HG03108 (cell line): ENCODE measurements at regions not wholly inside any gene's neighbourhood (a gene's known extent, or its start where the extent isn't known, plus 50 kb on each side); places are given as distances from the start of the nearest gene placed in this dataset.
"Not testable (repeated sequence)": the region's sequence is repeated elsewhere in the genome, so short reads cannot be mapped to it uniquely, and the experiment has no call there.

ENCODE experiments used
- ATAC-seq: cut with Tn5 transposase; IDR thresholded peaks from one replicate; pipeline ENCODE4 v1.9.1; 2021; ENCODE audit warnings: moderate library complexity; ENCODE audit not compliant: unreplicated experiment

DNA sequence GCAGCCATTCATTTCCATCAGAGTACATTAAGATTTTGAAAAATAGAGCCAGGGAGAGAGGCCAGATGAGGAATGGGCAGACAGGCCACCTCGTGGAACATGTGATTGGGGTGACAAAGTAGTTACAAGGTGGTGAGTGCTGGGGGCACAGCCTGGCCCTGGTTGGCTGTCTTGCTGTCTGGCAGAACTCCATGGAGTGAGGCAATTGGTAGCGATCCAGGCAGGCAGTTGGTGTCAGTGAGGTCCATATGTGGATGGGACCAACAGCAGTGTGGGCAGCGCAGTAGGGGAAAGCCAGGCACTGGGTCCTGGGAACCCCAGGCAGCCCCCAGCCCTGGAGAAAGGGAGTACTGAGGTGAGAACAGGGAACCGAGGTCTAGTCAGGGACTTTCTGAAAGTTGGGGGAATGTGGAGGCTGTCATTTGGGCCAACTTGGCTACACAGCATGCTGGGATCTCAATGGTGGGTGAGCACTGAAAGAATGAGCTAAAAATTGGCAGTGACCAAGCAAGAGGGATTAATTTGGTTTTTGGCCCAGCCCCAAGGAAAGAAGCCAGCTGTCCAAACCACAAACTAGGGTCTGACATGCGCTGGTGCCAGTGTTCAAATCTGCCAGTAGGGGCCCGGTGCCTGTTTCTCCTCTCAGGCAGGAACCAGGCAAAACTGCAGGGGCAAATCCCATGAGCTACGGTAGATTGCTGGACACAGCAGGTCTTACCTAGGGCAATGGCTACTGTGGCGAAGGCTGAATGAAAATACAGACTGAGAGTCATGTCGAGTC, 61.4 kb upstream of the E2F3 start:
- no peak for ATAC-seq

DNA sequence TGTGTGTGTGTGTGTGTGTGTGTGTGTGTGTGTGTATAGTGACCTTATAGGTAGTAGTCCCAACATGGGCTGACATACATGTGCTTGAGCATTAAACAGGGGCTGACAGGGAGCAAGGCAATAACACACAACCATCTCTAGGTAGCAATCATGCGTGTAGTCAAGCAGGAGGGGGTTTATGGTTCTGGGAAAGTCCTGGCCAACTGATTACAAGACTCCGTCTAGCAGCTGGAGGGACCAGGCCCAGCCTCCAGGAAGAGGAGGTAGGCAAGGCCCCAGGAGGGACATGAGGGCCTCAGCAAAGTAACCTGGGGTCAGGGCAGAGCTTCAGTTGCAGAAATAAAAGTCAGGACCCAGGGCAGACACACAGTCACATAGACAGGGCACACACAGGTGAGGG, 60.6 kb upstream of the E2F3 start:
- no peak for ATAC-seq

DNA sequence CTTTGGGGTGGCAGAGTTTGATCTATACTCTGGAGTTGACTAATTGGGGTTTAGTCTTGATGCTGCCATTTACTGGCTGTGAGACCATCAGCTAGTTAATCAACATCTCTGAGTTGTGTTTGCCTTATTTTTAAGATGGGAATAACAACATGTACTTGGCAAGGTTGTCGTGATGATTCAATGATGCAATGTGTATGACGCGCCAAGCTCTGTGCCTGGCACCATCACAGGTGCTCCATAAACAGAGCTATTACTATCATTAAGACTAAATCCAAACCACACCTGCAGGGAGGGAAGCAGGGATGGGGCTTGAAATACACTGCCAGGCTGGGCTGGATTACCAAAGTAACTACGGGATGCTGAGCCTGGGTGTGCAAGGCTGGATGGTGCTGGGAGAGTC, 60.1 kb upstream of the E2F3 start:
- ATAC-seq, result no peak

DNA sequence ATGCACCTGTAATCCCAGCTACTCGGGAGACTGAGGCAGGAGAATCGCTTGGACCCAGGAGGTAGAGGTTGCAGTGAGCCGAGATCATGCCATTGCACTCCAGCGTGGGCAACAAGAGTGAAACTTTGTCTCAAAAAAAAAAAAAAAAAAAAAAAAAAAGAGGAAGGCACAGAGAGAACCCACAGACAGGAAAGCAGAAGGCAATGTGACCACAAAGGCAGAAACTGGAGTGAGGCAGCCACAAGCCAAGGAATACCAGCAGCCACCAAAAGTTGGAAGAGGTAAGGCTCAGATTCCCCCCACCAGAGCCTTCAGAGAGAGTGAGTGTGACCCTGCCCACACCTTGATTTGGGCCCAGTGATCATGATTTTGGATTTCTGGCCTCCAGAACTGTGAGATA, 54.7 kb upstream of the E2F3 start:
- ATAC-seq, result not testable (repeated sequence)

DNA sequence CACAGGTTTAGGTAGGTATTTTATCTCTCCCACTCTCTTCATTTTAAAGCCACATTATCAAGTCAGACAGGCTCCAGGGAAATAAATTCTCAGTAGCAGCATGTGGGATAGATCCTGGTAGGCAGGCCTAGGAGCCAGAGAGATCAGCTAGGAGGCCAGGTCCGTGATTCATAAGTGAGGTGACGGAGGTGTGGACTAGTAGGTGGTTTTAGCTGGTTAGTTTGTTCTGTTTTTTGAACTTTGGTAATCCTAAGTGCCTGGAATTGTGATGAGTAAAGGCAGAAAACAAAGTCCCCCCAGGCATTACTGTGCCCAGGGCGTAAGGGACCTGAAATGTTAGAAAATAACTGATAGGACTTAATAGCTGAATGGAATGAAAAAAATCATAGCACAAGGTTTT, 53.6 kb upstream of the E2F3 start:
- no peak for ATAC-seq

DNA sequence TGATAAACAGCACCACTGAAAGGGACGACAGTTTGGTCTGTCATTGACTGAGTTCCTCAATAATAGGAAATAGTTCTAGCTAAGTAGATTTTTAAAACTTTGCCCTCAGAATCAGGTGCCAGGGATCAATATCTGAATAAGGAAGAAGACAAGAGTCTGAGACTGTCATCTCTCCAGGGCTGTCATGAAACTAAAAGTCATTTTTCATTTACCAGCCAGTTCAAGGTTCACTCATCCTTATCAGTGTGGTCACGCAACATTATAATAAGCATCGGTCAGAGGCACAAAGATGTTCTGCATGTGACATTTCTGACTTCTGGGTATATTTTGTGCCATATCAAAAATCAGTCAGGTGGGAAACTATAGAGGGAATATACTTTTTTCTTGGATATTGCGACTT, 52.5 kb upstream of the E2F3 start:
- ATAC-seq, result no peak

DNA sequence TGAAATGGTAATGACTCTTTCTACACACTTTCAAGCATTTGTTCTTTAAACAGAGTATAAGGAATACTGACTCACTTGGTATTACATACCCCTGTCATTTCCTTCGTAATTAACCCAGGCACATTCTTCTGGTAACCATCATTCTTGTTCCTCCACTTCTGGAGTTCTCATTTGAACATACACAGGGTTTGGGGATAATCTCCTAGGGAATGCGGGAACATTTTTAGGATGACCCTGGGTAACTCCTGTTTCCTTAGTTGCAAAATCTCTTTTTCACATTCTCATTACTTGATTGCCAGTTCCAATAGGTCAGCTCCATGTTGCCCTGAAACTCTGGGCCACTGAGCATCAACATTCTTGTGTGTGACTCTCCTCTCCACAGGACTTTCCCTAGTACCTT, 51.5 kb upstream of the E2F3 start:
- ATAC-seq, result no peak

DNA sequence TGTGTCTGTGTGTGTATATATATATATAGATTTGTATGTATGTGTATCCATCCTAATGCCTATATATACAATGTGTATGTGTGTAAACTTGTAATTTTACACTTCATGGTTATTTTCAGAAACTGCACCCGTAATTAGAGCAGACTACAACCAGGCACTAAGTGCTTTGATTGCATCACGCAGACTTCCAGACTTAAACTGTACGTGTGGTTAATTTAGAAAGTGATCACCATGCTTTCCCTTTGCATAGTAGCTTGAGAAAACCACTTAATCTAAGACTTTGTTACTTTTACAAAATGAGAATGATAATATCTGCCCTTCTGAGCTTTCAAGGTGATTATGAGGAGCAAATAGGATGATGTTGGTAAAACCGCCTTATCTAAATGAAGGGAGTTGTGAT, 50.1 kb upstream of the E2F3 start:
- no peak for ATAC-seq
